NT2/D1 (cell line): ENCODE measurements at regions not wholly inside any gene's neighbourhood (a gene's known extent, or its start where the extent isn't known, plus 50 kb on each side); places are given as distances from the start of the nearest gene placed in this dataset.

Experiments
- DNase-seq: peaks from one replicate; pipeline ENCODE4 v3.0.0-alpha.2; 2011; ENCODE audit warnings: low read depth, low spot score
- H3K27me3 ChIP-seq: 2 replicates; pipeline ENCODE4 v1.6.0; 2011; ENCODE audit warnings: mild to moderate bottlenecking; ENCODE audit not compliant: insufficient read length, insufficient read depth
- H3K36me3 ChIP-seq: 2 replicates; pipeline ENCODE4 v1.6.1; 2011; ENCODE audit warnings: mild to moderate bottlenecking, low read length, mixed read lengths; ENCODE audit not compliant: insufficient read depth, insufficient read length
- H3K4me1 ChIP-seq: 2 replicates; pipeline ENCODE4 v1.5.1; 2011; ENCODE audit not compliant: insufficient read depth, insufficient read length
- H3K4me3 ChIP-seq: 2 replicates; pipeline ENCODE4 v1.5.1; 2011; ENCODE audit warnings: low read depth; ENCODE audit not compliant: insufficient read length
- H3K9ac ChIP-seq: 2 replicates; pipeline ENCODE4 v1.6.0; 2011; ENCODE audit warnings: low read depth; ENCODE audit not compliant: insufficient read length
- H3K9me3 ChIP-seq: 2 replicates; pipeline ENCODE4 v1.5.1; 2011; ENCODE audit warnings: mild to moderate bottlenecking, low read length; ENCODE audit not compliant: insufficient read depth
- SUZ12 ChIP-seq: IDR thresholded peaks from 2 replicates; pipeline ENCODE4 v1.6.1; 2011; ENCODE audit not compliant: insufficient read length, insufficient read depth; ENCODE audit errors: extremely low read depth
- YY1 ChIP-seq: IDR thresholded peaks from 2 replicates; pipeline ENCODE4 v1.6.1; 2011; ENCODE audit not compliant: insufficient read length, insufficient read depth
- ZNF274 ChIP-seq: IDR thresholded peaks from 2 replicates; pipeline ENCODE4 v1.6.1; 2011; ENCODE audit warnings: mild to moderate bottlenecking, low read depth, low read length

- H3K4me3 ChIP-seq: no peak overlapping the region
- no peaks in the 10 kb centered on the region for H3K9me3 ChIP-seq
- H3K27me3 ChIP-seq: no peaks in the 10 kb centered on the region
- H3K4me1 ChIP-seq: no peaks in the 10 kb centered on the region
- H3K9ac ChIP-seq: no peak overlapping the region
- DNase-seq: no peak
- no peaks in the 10 kb centered on the region for H3K36me3 ChIP-seq
- TF ChIP-seq ZNF274 (no peak), YY1 (no peak), SUZ12 (no peak)
Measured at GRCh38 chr10:83153714-83154113, 985.6 kb upstream of the GHITM start.

GRCh38 chr10:83164156-83164555, 975.2 kb upstream of the GHITM start:
- Histone ChIP-seq H3K4me1 (no peaks in the 10 kb centered on the region), H3K9me3 (no peaks in the 10 kb centered on the region), H3K9ac (no peak overlapping the region), H3K36me3 (no peaks in the 10 kb centered on the region), H3K27me3 (no peaks in the 10 kb centered on the region), H3K4me3 (no peak overlapping the region)
- TF ChIP-seq YY1 (no peak), SUZ12 (no peak), ZNF274 (no peak)
- DNase-seq: no peak

- DNase-seq: no peak
- H3K9me3 ChIP-seq: no peaks in the 10 kb centered on the region
- H3K27me3 ChIP-seq: no peaks in the 10 kb centered on the region
- TF ChIP-seq SUZ12: no peak
- no peak for TF ChIP-seq YY1
- TF ChIP-seq ZNF274: no peak
- no peak overlapping the region for H3K9ac ChIP-seq
- H3K4me3 ChIP-seq: no peak overlapping the region
- H3K36me3 ChIP-seq: no peaks in the 10 kb centered on the region
- no peaks in the 10 kb centered on the region for H3K4me1 ChIP-seq
Measured at GRCh38 chr10:83165265-83165664, 974.0 kb upstream of the GHITM start.

GRCh38 chr10:83166344-83166743, 973.0 kb upstream of the GHITM start:
- H3K9ac ChIP-seq: no peak overlapping the region
- H3K4me1 ChIP-seq: no peaks in the 10 kb centered on the region
- DNase-seq: peak; percentile 46
- no peaks in the 10 kb centered on the region for H3K36me3 ChIP-seq
- no peaks in the 10 kb centered on the region for H3K9me3 ChIP-seq
- TF ChIP-seq SUZ12 (no peak), ZNF274 (no peak), YY1 (no peak)
- no peak overlapping the region for H3K4me3 ChIP-seq
- no peaks in the 10 kb centered on the region for H3K27me3 ChIP-seq

- Histone ChIP-seq H3K9ac (no peak overlapping the region), H3K9me3 (no peaks in the 10 kb centered on the region), H3K4me3 (no peak overlapping the region), H3K27me3 (no peaks in the 10 kb centered on the region), H3K36me3 (no peaks in the 10 kb centered on the region), H3K4me1 (no peaks in the 10 kb centered on the region)
- DNase-seq: no peak
- TF ChIP-seq YY1: no peak
- TF ChIP-seq ZNF274: no peak
- TF ChIP-seq SUZ12: no peak
Measured at GRCh38 chr10:83167081-83167480, 972.2 kb upstream of the GHITM start.

- Histone ChIP-seq H3K27me3 (no peaks in the 10 kb centered on the region), H3K9me3 (no peaks in the 10 kb centered on the region), H3K36me3 (no peaks in the 10 kb centered on the region), H3K9ac (no peak overlapping the region), H3K4me1 (no peaks in the 10 kb centered on the region), H3K4me3 (no peak overlapping the region)
- TF ChIP-seq ZNF274 (no peak), YY1 (no peak), SUZ12 (no peak)
- DNase-seq: no peak
Measured at GRCh38 chr10:83176901-83177300, 962.4 kb upstream of the GHITM start.

GRCh38 chr10:83178526-83178925, 960.8 kb upstream of the GHITM start:
- no peak overlapping the region for H3K9ac ChIP-seq
- H3K4me1 ChIP-seq: no peaks in the 10 kb centered on the region
- DNase-seq: no peak
- no peak for TF ChIP-seq SUZ12
- no peak for TF ChIP-seq ZNF274
- TF ChIP-seq YY1: no peak
- H3K27me3 ChIP-seq: no peaks in the 10 kb centered on the region
- no peak overlapping the region for H3K4me3 ChIP-seq
- no peaks in the 10 kb centered on the region for H3K36me3 ChIP-seq
- H3K9me3 ChIP-seq: no peaks in the 10 kb centered on the region

- DNase-seq: no peak
- Histone ChIP-seq H3K4me3 (no peak overlapping the region), H3K27me3 (no peaks in the 10 kb centered on the region), H3K36me3 (no peaks in the 10 kb centered on the region), H3K9ac (no peak overlapping the region), H3K9me3 (no peaks in the 10 kb centered on the region), H3K4me1 (no peaks in the 10 kb centered on the region)
- TF ChIP-seq ZNF274: no peak
Measured at GRCh38 chr10:83179371-83179770, 959.9 kb upstream of the GHITM start.
